Embryonic facial prominence (tissue), 1 donor: ENCODE measurements at regions not wholly inside any gene's neighbourhood (a gene's known extent, or its start where the extent isn't known, plus 50 kb on each side); places are given as distances from the start of the nearest gene placed in this dataset.
"Not testable (repeated sequence)": the region's sequence is repeated elsewhere in the genome, so short reads cannot be mapped to it uniquely, and the experiment has no call there.

Source experiments
- DNase-seq: peaks from one replicate; pipeline ENCODE4 v3.0.0-alpha.2; 2016; ENCODE audit errors: extremely low spot score

- DNase-seq: no peak
These were observed 138.9 kb upstream of the NRIP1 start for GRCh38 chr21:15203740-15204139.

- no peak for DNase-seq
These were observed 139.6 kb upstream of the NRIP1 start for GRCh38 chr21:15204140-15204969.

- DNase-seq: no peak
These were observed 140.1 kb upstream of the NRIP1 start for GRCh38 chr21:15204970-15205286.

- no peak for DNase-seq
These were observed 141.7 kb upstream of the NRIP1 start for GRCh38 chr21:15206514-15206913.

DNA sequence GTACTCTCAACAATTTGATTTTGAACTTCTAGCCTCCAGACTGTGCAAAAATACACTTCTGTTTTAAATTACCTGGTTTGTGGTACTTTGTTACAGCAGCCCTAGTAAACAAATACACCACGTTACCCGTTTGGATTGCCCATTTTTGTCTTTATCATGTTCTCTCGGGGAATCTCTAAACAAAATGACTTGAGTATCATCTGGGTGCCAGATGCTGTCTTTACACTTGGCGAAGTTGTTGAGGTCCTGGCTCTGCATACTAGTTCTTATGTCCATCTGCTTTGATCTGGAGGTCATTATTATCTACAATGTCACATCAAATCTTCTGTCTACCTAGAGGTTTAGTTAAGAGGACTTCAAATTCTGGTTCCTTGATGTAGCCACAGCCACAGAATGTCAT lies 142.4 kb upstream of the NRIP1 start:
- DNase-seq: no peak

GRCh38 chr21:15207635-15208370 lies 143.0 kb upstream of the NRIP1 start:
- DNase-seq: no peak

GRCh38 chr21:15208786-15209185 lies 144.0 kb upstream of the NRIP1 start:
- no peak for DNase-seq

DNA sequence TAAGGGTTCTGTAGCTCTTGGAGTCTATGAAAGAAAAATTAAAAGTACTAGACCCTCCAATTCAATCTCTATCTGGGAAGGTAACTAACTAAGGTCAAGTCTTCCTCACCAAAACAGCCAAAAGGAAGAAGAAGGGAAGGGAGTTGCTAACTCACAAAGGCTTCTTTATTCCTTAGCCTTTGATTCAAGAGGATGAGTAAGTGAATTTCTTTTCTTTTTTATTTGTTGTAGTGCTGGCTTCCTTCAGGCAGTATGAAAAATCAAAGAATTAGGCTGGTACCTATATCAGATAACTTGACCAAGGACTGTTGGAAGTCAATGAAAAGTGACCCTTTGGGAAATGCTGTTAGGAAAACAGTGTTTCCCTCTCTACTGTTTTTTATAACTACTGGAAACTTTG lies 144.4 kb upstream of the NRIP1 start:
- no peak for DNase-seq

GRCh38 chr21:15210235-15210678 lies 145.5 kb upstream of the NRIP1 start:
- no peak for DNase-seq

- no peak for DNase-seq
These were observed 146.8 kb upstream of the NRIP1 start for GRCh38 chr21:15211491-15212133.

GRCh38 chr21:15212206-15212605 lies 147.4 kb upstream of the NRIP1 start:
- DNase-seq: no peak

- not testable (repeated sequence) for DNase-seq
These were observed 153.7 kb upstream of the NRIP1 start for GRCh38 chr21:15218476-15218875.

DNA sequence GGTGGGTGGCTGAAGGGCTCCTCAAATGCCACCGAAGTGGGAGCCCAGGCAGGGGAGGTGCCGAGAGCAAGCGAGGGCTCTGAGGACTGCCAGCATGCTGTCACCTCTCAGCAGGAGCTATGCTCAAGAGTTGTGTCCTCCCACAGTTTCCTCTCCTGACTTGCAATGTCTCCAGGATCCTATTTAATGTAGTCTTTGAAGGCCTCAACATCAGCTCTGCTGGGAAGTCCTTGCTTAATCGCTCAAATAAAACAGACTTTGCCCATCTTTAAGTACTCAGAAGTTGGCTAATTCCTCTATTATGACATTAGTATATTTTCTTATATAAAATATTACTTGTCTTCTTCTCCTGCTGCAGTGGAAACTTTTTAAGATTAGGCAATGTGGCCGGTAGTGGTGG lies 154.2 kb upstream of the NRIP1 start:
- no peak for DNase-seq

DNA sequence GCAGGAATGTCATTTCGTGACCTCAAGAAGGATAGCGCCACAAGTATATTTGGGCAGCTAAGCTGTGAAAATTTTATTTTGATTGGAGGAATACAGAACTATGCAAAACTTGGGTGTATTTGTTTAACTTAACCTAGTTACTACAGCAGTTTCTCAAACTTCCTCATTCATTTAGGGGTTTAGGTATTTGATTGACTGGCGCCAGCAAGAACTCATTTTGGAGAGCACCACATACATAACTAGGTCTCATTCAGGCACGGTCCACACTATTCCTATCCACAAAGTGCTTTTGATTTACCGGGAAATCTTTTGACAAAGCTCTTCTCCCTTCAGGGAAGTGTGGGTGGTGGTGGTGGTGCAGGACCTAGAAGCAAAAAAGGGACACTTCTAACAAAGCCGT lies 155.1 kb upstream of the NRIP1 start:
- no peak for DNase-seq

DNA sequence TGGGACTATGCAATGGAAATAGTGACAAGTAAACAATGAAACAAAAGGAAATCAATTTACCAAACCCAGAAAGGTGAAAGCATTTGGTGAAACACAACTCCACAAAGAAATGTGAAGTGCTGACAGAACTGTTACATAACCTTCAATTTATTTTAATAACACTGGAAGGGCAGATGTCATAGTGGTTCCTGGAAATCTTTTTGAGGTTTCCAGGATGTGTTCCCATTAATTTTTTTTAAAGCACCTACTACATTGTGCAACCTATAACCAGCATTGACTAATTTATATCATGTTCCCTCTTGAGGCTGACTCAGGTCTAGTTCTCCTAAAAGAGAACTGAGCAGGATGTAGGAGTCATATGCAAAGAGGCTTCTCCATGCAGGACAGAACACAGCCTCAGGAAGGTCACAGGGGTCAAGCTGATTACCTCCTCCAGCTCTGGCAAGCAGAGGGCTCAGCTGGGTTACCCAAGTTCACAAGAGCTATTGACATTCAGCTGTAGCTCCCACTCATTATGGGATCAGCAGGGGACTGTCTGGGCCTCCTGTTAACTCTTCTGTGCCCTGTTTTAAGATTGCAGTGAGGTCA lies 157.1 kb upstream of the NRIP1 start:
- no peak for DNase-seq

DNA sequence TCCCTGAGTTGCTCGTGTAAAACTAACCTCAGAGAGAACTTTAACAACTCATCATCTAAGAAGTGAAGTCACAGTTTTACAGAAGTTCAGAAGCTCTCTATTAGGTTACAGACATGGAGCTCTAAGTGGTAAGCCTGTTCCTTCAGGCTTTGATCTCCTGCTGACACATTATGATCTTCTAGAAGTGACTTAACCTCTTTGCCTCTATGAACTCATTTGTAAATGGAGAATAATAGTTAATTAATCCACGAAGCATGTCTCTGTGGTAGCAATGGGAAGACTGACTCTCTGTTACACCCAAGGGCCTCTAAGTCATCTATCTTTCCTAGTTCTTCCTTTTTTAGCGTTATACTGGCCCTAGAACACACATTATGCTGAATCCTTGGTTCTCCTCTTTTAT lies 157.9 kb upstream of the NRIP1 start:
- no peak for DNase-seq

DNA sequence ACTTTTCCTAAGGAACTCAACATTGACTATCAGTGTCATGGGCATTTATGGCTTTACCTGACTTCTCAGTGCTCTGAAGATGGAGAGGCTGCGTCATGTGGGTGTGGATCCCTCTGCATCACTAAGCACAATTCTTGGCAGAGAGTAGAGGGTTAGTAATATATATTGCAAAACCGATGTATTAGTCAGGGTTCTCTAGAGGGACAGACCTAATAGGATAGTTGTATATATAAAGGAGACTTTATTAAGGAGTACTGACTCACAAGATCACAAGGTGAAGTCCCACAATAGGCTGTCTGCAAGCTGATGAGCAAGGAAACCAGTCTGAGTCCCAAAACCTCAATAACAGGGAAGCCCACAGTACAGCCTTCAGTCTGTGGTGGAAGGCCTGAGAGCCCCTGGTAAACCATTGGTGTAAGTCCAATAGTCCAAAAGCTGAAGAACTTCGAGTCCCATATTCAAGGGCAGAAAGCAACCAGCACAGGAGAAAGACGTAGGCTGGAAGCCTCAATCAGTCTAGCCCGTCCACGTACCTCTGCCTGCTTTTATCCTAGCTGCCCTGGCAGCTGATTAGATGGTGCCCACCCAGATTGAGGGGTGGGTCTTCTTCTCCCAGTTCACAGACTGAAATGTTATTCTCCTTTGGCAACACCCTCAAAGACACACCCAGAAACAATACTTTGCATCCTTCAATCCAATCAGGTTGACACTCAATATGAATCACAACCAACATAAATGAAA lies 159.7 kb upstream of the NRIP1 start:
- DNase-seq: no peak

- no peak for DNase-seq
These were observed 163.1 kb upstream of the NRIP1 start for GRCh38 chr21:15227919-15228318.

DNA sequence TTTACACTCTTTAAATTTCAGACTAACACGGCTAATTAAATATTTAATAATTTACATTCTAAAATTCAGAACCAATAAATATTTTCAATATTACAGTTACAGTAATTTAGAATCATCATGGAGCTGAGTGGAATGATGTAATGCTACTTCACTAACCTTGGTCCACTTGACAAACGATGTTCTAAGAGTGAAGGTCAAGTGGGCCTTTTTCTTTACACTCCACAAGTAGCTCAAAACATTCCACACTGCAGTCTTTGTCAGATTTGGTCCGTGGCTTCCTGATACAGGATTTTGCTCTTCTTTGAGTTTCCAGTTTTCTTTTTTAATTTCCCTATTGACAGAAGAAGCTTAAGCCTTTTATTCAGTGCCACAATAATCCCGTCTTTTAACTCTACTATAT lies 164.6 kb upstream of the NRIP1 start:
- DNase-seq: no peak

DNA sequence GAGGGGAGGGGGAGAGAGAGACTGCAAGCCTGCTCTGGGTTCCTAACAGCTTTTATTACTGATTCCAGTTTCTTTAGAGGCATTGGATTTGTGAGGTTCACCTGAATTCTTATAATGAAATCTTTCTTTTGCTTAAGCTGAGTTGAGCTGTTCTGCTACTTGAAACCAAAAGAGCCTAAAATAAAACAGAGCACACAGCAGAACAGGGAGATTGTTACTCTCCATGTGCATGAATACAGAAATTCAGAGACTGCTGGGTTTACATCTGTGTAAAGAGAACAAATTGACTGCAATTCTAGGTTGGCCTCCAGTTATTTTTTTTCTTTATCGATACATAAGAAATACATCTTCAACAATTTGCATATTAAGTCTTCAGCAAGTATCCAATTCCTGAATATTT lies 168.8 kb upstream of the NRIP1 start:
- DNase-seq: no peak

GRCh38 chr21:15236111-15236510 lies 171.3 kb upstream of the NRIP1 start:
- no peak for DNase-seq

- DNase-seq: no peak
These were observed 176.0 kb upstream of the NRIP1 start for GRCh38 chr21:15240848-15241247.
